DMS153 treated with DMSO at 0.1 percent for 48 hours (cell line): ENCODE measurements at regions not wholly inside any gene's neighbourhood (a gene's known extent, or its start where the extent isn't known, plus 50 kb on each side); places are given as distances from the start of the nearest gene placed in this dataset.
A peak's percentile ranks its signal among the peaks of the same experiment; 100 is the strongest.

Experiments
- DNase-seq: peaks from one replicate; lab custom pipeline; 2025; ENCODE audit not compliant: unreplicated experiment; lab: John Stamatoyannopoulos, UW

- DNase-seq = no peak
Observed at GRCh38 chr16:73287859-73288405, 240.0 kb upstream of the ZFHX3 start.

- no peak for DNase-seq
Observed at GRCh38 chr16:73286346-73287267, 238.7 kb upstream of the ZFHX3 start.

- no peak for DNase-seq
Observed at GRCh38 chr16:73285436-73286201, 237.7 kb upstream of the ZFHX3 start.

- no peak for DNase-seq
Observed at GRCh38 chr16:73280388-73280787, 232.5 kb upstream of the ZFHX3 start.

- no peak for DNase-seq
Observed at GRCh38 chr16:73279451-73279850, 231.5 kb upstream of the ZFHX3 start.

- DNase-seq = no peak
Observed at GRCh38 chr16:73277071-73277470, 229.1 kb upstream of the ZFHX3 start.

GRCh38 chr16:73275448-73275847 lies 227.5 kb upstream of the ZFHX3 start:
- no peak for DNase-seq

GRCh38 chr16:73275024-73275423 lies 227.1 kb upstream of the ZFHX3 start:
- no peak for DNase-seq

- DNase-seq = no peak
Observed at GRCh38 chr16:73274140-73274539, 226.2 kb upstream of the ZFHX3 start.

GRCh38 chr16:73268366-73268993 lies 220.6 kb upstream of the ZFHX3 start:
- no peak for DNase-seq

GRCh38 chr16:73265935-73266334 lies 218.0 kb upstream of the ZFHX3 start:
- DNase-seq = no peak

GRCh38 chr16:73265124-73265837 lies 217.4 kb upstream of the ZFHX3 start:
- DNase-seq = no peak

- no peak for DNase-seq
Observed at GRCh38 chr16:73262931-73263330, 215.0 kb upstream of the ZFHX3 start.

GRCh38 chr16:73255031-73255430 lies 207.1 kb upstream of the ZFHX3 start:
- peak; percentile 57 for DNase-seq

GRCh38 chr16:73253922-73254480 lies 206.1 kb upstream of the ZFHX3 start:
- DNase-seq = no peak

GRCh38 chr16:73252446-73252845 lies 204.5 kb upstream of the ZFHX3 start:
- no peak for DNase-seq

GRCh38 chr16:73251608-73252007 lies 203.7 kb upstream of the ZFHX3 start:
- no peak for DNase-seq

GRCh38 chr16:73248316-73248715 lies 200.4 kb upstream of the ZFHX3 start:
- no peak for DNase-seq

GRCh38 chr16:73240920-73241319 lies 193.0 kb upstream of the ZFHX3 start:
- no peak for DNase-seq

- DNase-seq = no peak
Observed at GRCh38 chr16:73237601-73238000, 189.7 kb upstream of the ZFHX3 start.
